HG03432 (cell line): ENCODE measurements at regions not wholly inside any gene's neighbourhood (a gene's known extent, or its start where the extent isn't known, plus 50 kb on each side); places are given as distances from the start of the nearest gene placed in this dataset.
A peak's percentile ranks its signal among the peaks of the same experiment; 100 is the strongest.
"Not testable (repeated sequence)": the region's sequence is repeated elsewhere in the genome, so short reads cannot be mapped to it uniquely, and the experiment has no call there.

Experiments
- ATAC-seq: cut with Tn5 transposase; IDR thresholded peaks from one replicate; pipeline ENCODE4 v1.9.1; 2021; ENCODE audit warnings: mild to moderate bottlenecking, moderate library complexity; ENCODE audit not compliant: unreplicated experiment

GRCh38 chr5:164466033-164466432 is 960.6 kb downstream of the MAT2B start:
- no peak for ATAC-seq

GRCh38 chr5:164470312-164470711 is 964.9 kb downstream of the MAT2B start:
- no peak for ATAC-seq

GRCh38 chr5:164472165-164472564 is 966.7 kb downstream of the MAT2B start:
- no peak for ATAC-seq

- no peak for ATAC-seq
These were observed 970.0 kb downstream of the MAT2B start for GRCh38 chr5:164475339-164475977.

GRCh38 chr5:164481270-164481669 is 975.9 kb downstream of the MAT2B start:
- no peak for ATAC-seq

GRCh38 chr5:164482351-164482750 is 976.9 kb downstream of the MAT2B start:
- ATAC-seq = no peak

- ATAC-seq = no peak
These were observed 979.5 kb downstream of the MAT2B start for GRCh38 chr5:164484948-164485347.

- no peak for ATAC-seq
These were observed 982.5 kb downstream of the MAT2B start for GRCh38 chr5:164487939-164488338.

GRCh38 chr5:164497311-164498064 is 992.1 kb downstream of the MAT2B start:
- ATAC-seq = no peak

GRCh38 chr5:164498438-164498837 is 993.0 kb downstream of the MAT2B start:
- no peak for ATAC-seq

GRCh38 chr5:164500856-164501255 is 995.4 kb downstream of the MAT2B start:
- ATAC-seq = no peak

GRCh38 chr5:164501344-164501743 is 995.9 kb downstream of the MAT2B start:
- ATAC-seq = no peak

GRCh38 chr5:164504141-164504772 is 998.8 kb downstream of the MAT2B start:
- ATAC-seq = peak; percentile 79

GRCh38 chr5:164505791-164506190 is 1000.4 kb downstream of the MAT2B start:
- ATAC-seq = no peak

- no peak for ATAC-seq
These were observed 1012.8 kb downstream of the MAT2B start for GRCh38 chr5:164518067-164518740.

- no peak for ATAC-seq
These were observed 1013.3 kb downstream of the MAT2B start for GRCh38 chr5:164518741-164519080.

GRCh38 chr5:164532235-164532900 is 1026.9 kb downstream of the MAT2B start:
- no peak for ATAC-seq

- ATAC-seq = not testable (repeated sequence)
These were observed 1028.0 kb downstream of the MAT2B start for GRCh38 chr5:164533426-164533825.

- no peak for ATAC-seq
These were observed 1034.8 kb downstream of the MAT2B start for GRCh38 chr5:164540174-164540573.

GRCh38 chr5:164545507-164545906 is 1040.1 kb downstream of the MAT2B start:
- ATAC-seq = no peak

GRCh38 chr5:164553851-164554250 is 1048.4 kb downstream of the MAT2B start:
- ATAC-seq = no peak
